ENCODE measurements at regions not wholly inside any gene's neighbourhood (a gene's known extent, or its start where the extent isn't known, plus 50 kb on each side); places are given as distances from the start of the nearest gene placed in this dataset.
A peak's percentile ranks its signal among the peaks of the same experiment; 100 is the strongest.

GRCh38 chr10:16352146-16352545 lies 84.7 kb upstream of the PTER start:
- DNase-seq (ENCODE audit: low read depth, low spot score): no peak

GRCh38 chr10:16360001-16360400 lies 76.8 kb upstream of the PTER start:
- DNase-seq (ENCODE audit: low read depth, low spot score): no peak

- DNase-seq (ENCODE audit: low read depth, low spot score): no peak
Observed at GRCh38 chr10:16360425-16360824, 76.4 kb upstream of the PTER start.

- DNase-seq (ENCODE audit: low read depth, low spot score): no peak
Observed at GRCh38 chr10:16361086-16361485, 75.7 kb upstream of the PTER start.

- no peak for DNase-seq (ENCODE audit: low read depth, low spot score)
Observed at GRCh38 chr10:16363741-16364140, 73.1 kb upstream of the PTER start.

- no peak for DNase-seq (ENCODE audit: low read depth, low spot score)
Observed at GRCh38 chr10:16367621-16368292, 69.1 kb upstream of the PTER start.

GRCh38 chr10:16381083-16381482 lies 55.7 kb upstream of the PTER start:
- no peak for DNase-seq (ENCODE audit: low read depth, low spot score)

GRCh38 chr10:16384021-16384420 lies 52.8 kb upstream of the PTER start:
- DNase-seq (ENCODE audit: low read depth, low spot score): no peak

GRCh38 chr10:16386855-16387254 lies 50.0 kb upstream of the PTER start:
- DNase-seq (ENCODE audit: low read depth, low spot score): peak; percentile 85

All from iPS DF 19.7 (cell line).